GM19467 (cell line): ENCODE measurements at regions not wholly inside any gene's neighbourhood (a gene's known extent, or its start where the extent isn't known, plus 50 kb on each side); places are given as distances from the start of the nearest gene placed in this dataset.

Experiments used
- ATAC-seq: cut with Tn5 transposase; IDR thresholded peaks from one replicate; pipeline ENCODE4 v1.9.1; 2021; ENCODE audit warnings: mild to moderate bottlenecking, moderate library complexity; ENCODE audit not compliant: unreplicated experiment

DNA sequence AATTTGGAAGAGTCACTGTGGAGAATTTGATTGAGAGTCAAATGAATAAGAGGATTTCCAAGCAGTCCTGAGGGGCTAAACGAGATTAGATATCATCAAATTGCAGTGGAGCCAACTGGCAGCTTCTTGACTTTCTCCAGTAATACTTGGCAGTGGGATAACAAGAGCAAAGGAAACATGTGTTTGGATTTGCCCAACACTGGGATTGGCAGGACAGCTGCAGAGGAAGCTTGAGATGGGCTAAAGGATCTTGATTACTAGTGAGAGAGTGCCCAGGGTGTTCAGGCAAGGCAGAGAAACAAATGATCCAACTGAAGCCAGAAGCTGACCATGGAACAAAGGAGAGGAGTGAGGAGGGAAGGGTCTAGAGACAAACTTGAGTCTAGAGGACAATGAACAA, 356.0 kb upstream of the ISL1 start:
- no peak for ATAC-seq

- no peak for ATAC-seq
Measured at GRCh38 chr5:51028394-51028793, 354.9 kb upstream of the ISL1 start.

GRCh38 chr5:51033215-51033614, 350.0 kb upstream of the ISL1 start:
- ATAC-seq: no peak

GRCh38 chr5:51034222-51034901, 348.9 kb upstream of the ISL1 start:
- no peak for ATAC-seq

- ATAC-seq: no peak
Measured at GRCh38 chr5:51039424-51040329, 343.6 kb upstream of the ISL1 start.

DNA sequence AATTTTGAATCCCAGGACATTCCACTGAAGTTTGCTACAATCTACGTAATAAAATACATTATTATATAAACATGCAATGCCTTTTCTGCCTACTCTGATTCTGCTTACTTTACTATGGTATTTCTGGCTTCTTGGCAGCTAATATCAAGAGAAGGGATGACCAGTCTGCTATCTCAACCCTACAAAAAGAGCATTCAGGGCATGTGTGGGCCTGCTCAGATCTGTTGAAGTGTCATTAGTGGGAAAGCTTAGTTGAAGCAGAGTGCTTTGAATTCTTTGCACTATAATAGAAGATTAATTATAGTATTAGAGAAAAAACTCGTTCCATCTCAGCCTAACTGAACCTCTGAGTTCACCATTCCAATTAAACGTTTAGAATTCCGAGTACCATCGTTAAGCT, 339.5 kb upstream of the ISL1 start:
- no peak for ATAC-seq

DNA sequence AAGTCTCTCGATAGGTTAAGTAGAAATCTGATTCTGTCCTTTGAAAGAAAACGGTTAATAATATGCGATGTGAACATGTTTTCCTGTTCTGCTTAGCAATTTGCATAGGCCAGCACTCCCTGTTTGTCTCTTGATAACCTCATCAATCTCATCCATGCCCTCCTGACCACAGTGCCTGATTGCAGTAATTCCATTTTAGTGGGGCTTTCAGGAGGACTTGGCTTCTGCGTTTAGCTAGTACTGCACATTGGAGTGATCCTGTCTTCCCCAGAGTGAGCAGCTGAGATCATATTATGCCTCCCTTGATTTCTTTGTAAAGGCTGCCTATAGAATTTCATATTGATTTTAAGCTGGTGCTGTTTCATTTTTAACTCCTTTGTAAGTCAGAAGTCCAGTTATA, 335.9 kb upstream of the ISL1 start:
- ATAC-seq: no peak

DNA sequence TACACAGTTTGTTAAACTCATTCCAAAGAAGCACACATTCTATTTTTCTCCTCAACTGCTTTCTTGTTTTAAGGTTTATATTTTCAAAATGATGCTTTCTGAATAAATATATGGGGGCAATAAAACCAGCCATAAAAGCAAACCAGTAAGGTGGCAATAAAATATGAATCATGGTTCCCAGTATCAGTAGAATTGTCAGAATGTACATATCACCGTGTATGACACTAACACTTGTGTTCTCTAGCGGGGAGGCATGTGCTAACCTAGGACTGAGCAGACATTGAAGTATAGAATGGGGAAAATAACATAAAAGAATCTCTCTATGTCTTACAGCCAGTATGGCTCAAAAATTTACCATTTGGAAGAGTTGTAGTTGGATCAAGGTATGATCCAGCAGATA, 329.9 kb upstream of the ISL1 start:
- ATAC-seq: no peak

- ATAC-seq: no peak
Measured at GRCh38 chr5:51060953-51061352, 322.3 kb upstream of the ISL1 start.

DNA sequence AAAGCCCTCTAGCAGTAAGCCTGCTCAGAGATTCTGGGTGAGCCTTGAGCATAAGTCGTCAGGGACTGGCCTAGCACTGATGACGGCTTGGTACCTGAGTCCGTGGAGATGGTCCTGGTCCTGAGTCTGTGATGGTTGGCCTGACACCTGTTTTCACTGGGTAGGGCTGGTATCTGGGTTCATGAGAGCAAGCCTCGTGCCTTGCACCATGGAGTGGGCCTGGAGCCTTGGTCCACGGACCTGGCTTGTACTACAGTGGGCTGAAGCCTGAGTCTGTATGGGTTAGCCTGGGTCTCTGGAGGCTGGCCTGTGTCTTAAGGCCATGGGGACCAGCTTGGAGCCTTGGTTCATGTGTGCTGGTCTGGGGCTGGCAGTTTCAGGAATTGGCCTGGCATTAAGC, 310.3 kb upstream of the ISL1 start:
- no peak for ATAC-seq

- ATAC-seq: no peak
Measured at GRCh38 chr5:51082741-51083140, 300.5 kb upstream of the ISL1 start.

- ATAC-seq: no peak
Measured at GRCh38 chr5:51091816-51092215, 291.4 kb upstream of the ISL1 start.

DNA sequence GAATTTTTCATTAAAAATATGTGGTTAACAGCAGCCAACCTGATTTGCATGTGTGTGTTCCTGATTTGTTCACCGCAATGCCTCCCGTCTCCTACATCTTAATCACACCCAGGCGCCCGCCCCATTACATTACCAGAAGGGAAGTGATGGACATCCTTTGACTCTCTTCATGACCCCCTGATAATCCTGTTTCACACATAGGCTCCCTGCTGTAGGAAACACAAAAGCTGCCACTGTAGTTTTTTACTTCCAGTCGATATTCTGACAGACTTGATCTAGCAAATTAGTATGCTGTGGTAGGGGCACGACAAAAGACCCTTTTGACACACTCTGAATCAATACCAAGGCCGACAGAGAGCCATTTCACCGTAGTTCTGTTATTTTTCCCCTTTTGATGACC, 287.8 kb upstream of the ISL1 start:
- no peak for ATAC-seq

GRCh38 chr5:51096859-51097258, 286.4 kb upstream of the ISL1 start:
- ATAC-seq: no peak

GRCh38 chr5:51099173-51099853, 283.9 kb upstream of the ISL1 start:
- no peak for ATAC-seq

DNA sequence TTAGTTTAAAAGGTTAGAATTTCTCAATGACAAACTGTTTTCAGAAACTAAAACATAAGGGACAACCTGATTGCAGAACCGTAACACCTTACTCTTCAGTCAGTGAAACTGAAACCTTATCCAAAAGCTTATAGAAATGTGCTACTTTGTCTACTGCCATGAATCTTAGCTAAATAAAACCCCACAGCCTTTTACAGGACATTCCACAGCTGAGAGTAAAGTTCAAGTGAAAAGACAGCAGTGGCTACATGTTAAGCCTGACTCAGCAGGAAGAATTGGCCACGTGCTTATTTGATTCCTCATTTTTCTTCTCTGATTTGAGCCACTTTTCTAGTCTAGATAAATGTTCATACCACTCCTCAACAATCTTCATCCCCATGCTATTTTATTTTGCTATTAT, 278.7 kb upstream of the ISL1 start:
- no peak for ATAC-seq

GRCh38 chr5:51109786-51110410, 273.4 kb upstream of the ISL1 start:
- no peak for ATAC-seq

- ATAC-seq: no peak
Measured at GRCh38 chr5:51131266-51131665, 252.0 kb upstream of the ISL1 start.

DNA sequence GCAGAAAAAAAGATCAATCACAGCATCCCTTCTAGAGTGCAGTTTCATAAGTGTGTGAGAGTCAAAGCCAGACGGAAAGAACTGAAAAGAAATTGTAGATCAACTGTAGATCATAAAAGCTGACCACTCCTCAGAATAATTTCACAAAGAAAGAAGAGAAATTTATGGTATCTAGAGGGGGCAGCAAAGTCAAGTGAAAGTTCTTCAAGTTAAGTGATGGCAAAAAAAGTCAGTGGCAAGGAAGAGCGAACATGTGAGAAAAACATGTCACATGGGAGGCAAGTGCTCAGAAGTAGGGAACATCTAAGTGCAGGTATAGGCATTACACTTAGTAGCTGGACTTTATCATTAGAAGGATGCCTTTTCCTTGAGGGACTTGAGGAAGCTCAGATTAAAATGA, 245.1 kb upstream of the ISL1 start:
- no peak for ATAC-seq

- no peak for ATAC-seq
Measured at GRCh38 chr5:51148437-51148836, 234.8 kb upstream of the ISL1 start.

DNA sequence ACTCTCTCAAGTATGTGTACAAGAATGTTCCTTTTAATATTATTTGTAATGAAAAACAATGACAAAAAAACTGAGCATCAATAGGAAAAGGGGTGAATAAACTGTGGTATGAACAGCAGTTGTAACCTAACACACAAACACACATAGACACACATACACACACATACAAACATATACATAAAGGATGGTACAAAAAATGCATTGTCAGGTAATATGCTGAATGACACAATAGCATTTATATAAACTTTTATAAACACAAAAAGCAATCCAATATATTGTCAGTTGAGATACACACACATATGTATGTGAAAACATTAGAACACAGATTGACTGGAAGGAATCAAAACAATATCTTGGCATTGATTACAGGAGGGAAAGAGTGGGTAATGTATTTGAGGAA, 227.0 kb upstream of the ISL1 start:
- ATAC-seq: no peak
